H1 (cell line): ENCODE measurements at regions not wholly inside any gene's neighbourhood (a gene's known extent, or its start where the extent isn't known, plus 50 kb on each side); places are given as distances from the start of the nearest gene placed in this dataset.

ENCODE experiments used
- CTCF ChIA-PET: fragments of 300-600 bp; sonication (Branson Sonifier 250); formaldehyde crosslinking; loops from one replicate; lab custom pipeline; 2021; ENCODE audit not compliant: partially characterized antibody; lab: Charles Lee
- POLR2A ChIA-PET: fragments of 300-600 bp; sonication (Branson Sonifier 250); formaldehyde crosslinking; loops from one replicate; lab custom pipeline; 2021; ENCODE audit warnings: inconsistent platforms; ENCODE audit not compliant: partially characterized antibody; lab: Charles Lee
- DNase-seq, 2 experiments: peaks; one replicate each; pipeline versions ENCODE4 v3.0.0 to v3.0.0-alpha.2; 2010 to 2022; ENCODE audit warnings: low spot score in 2 of 2, low read depth in 1 of 2, mixed read lengths in 1 of 2
- FAIRE-seq: peaks from 2 replicates; lab custom pipeline; 2011; peaks lifted over from hg19 to GRCh38; lab: Jason Lieb, UNC
- H2AFZ ChIP-seq: 2 replicates; pipeline ENCODE4 v1.8.1; 2012; ENCODE audit warnings: low read length, inconsistent platforms
- H2AK5ac ChIP-seq: 2 replicates; pipeline ENCODE4 v1.6.1; 2013; ENCODE audit warnings: low read depth, low read length
- H2BK120ac ChIP-seq: replicated peaks from 2 replicates; pipeline ENCODE3; 2013; ENCODE audit warnings: low read depth, low read length, inconsistent platforms
- H2BK12ac ChIP-seq: 2 replicates; pipeline ENCODE4 v1.6.1; 2013; ENCODE audit warnings: low read depth, low read length
- H2BK15ac ChIP-seq: 2 replicates; pipeline ENCODE4 v1.6.1; 2013; ENCODE audit warnings: low read length
- H2BK20ac ChIP-seq: 2 replicates; pipeline ENCODE4 v1.6.1; 2013; ENCODE audit warnings: low read length
- H2BK5ac ChIP-seq: 2 replicates; pipeline ENCODE4 v1.6.1; 2013; ENCODE audit warnings: low read depth, low read length
- H3K14ac ChIP-seq: 2 replicates; pipeline ENCODE4 v1.6.1; 2013; ENCODE audit warnings: inconsistent platforms; ENCODE audit not compliant: insufficient read length
- H3K18ac ChIP-seq: 2 replicates; pipeline ENCODE4 v1.6.1; 2013; ENCODE audit warnings: low read length; ENCODE audit errors: extremely low read depth
- H3K23ac ChIP-seq: 2 replicates; pipeline ENCODE4 v1.6.1; 2013; ENCODE audit warnings: inconsistent platforms; ENCODE audit not compliant: insufficient read length
- H3K23me2 ChIP-seq: 2 replicates; pipeline ENCODE4 v1.6.1; 2013; ENCODE audit warnings: low read depth, low read length
- H3K27ac ChIP-seq: 2 replicates; pipeline ENCODE4 v1.6.1; 2011; ENCODE audit warnings: low read depth, low read length, inconsistent platforms
- H3K27me3 ChIP-seq, 4 experiments: replicated peaks in 1 of 4; 1 replicate in 1 of 4; 2 replicates in 3 of 4; pipeline versions ENCODE4 v1.6.1 to v1.8.1; 2011 to 2013; ENCODE audit warnings: low read length in 3 of 4, mild to moderate bottlenecking in 3 of 4, inconsistent platforms in 2 of 4, mixed read lengths in 2 of 4, moderate library complexity in 1 of 4; ENCODE audit not compliant: control insufficient read depth in 3 of 4, insufficient read depth in 3 of 4; ENCODE audit errors: extremely low read depth in 1 of 4
- H3K36me3 ChIP-seq, 4 experiments: 2 replicates each; pipeline versions ENCODE4 v1.6.1 to v1.8.1; 2011 to 2013; ENCODE audit warnings: mild to moderate bottlenecking in 4 of 4, low read length in 3 of 4, moderate library complexity in 2 of 4, control low read depth in 1 of 4, inconsistent platforms in 1 of 4; ENCODE audit not compliant: insufficient read depth in 4 of 4, control insufficient read depth in 2 of 4
- H3K4ac ChIP-seq: replicated peaks from 2 replicates; pipeline ENCODE3; 2013; ENCODE audit warnings: low read length, low read depth, mixed read lengths, inconsistent platforms; ENCODE audit not compliant: insufficient read length
- H3K4me1 ChIP-seq, 4 experiments: replicated peaks in 1 of 4; 1 replicate in 1 of 4; 2 replicates in 3 of 4; pipeline versions ENCODE4 v1.6.1 to v1.8.1; 2011 to 2013; ENCODE audit warnings: low read length in 3 of 4, inconsistent platforms in 2 of 4, mixed read lengths in 1 of 4; ENCODE audit not compliant: insufficient read depth in 4 of 4, control insufficient read depth in 3 of 4
- H3K4me2 ChIP-seq, 2 experiments: 2 replicates each; pipeline versions ENCODE4 v1.6.1 to v1.8.1; 2011 to 2013; ENCODE audit warnings: low read depth in 2 of 2, low read length in 2 of 2, control low read depth in 1 of 2, inconsistent platforms in 1 of 2, mild to moderate bottlenecking in 1 of 2; ENCODE audit not compliant: insufficient read depth in 1 of 2
- H3K4me3 ChIP-seq, 4 experiments: fragments of 200-600, 300-600 bp in 1 of 4; sonication (generic), shearing (Covaris generic), sonication (Bioruptor Twin) in 1 of 4; 2 replicates each; pipeline versions ENCODE4 v1.5.1 to v1.8.1; 2011 to 2016; ENCODE audit warnings: low read length in 4 of 4, low read depth in 3 of 4, control low read depth in 2 of 4, inconsistent platforms in 2 of 4, mild to moderate bottlenecking in 2 of 4, mixed read lengths in 1 of 4, moderate library complexity in 1 of 4; ENCODE audit not compliant: insufficient read depth in 2 of 4; ENCODE audit errors: extremely low read depth in 1 of 4
- H3K56ac ChIP-seq: replicated peaks from 2 replicates; pipeline ENCODE3; 2013; ENCODE audit warnings: low read depth, mild to moderate bottlenecking, mixed read lengths, low read length, inconsistent platforms; ENCODE audit not compliant: insufficient read length
- H3K79me1 ChIP-seq: 2 replicates; pipeline ENCODE4 v1.6.1; 2013; ENCODE audit warnings: low read depth, low read length, control low read depth
- H3K79me2 ChIP-seq, 2 experiments: 2 replicates each; pipeline versions ENCODE4 v1.6.1 to v1.8.1; 2012 to 2013; ENCODE audit warnings: low read length in 2 of 2, mild to moderate bottlenecking in 2 of 2, inconsistent platforms in 1 of 2; ENCODE audit not compliant: insufficient read depth in 2 of 2, control insufficient read depth in 1 of 2
- H3K9ac ChIP-seq, 4 experiments: replicated peaks in 1 of 4; 1 replicate in 1 of 4; 2 replicates in 3 of 4; pipeline versions ENCODE4 v1.6.1 to v1.8.1; 2011 to 2013; ENCODE audit warnings: low read depth in 3 of 4, low read length in 3 of 4, control low read depth in 2 of 4, mild to moderate bottlenecking in 2 of 4, moderate library complexity in 2 of 4, inconsistent platforms in 1 of 4; ENCODE audit errors: extremely low read depth in 1 of 4
- H3K9me3 ChIP-seq, 2 experiments: 2 replicates each; pipeline versions ENCODE4 v1.6.1 to v1.8.1; 2012 to 2013; ENCODE audit warnings: mild to moderate bottlenecking in 2 of 2, moderate library complexity in 2 of 2, control low read depth in 1 of 2, inconsistent platforms in 1 of 2, low read depth in 1 of 2, low read length in 1 of 2, mixed read lengths in 1 of 2; ENCODE audit not compliant: insufficient read depth in 2 of 2
- H4K20me1 ChIP-seq, 2 experiments: replicated peaks in 1 of 2; 2 replicates each; pipeline versions ENCODE3 to v1.8.1; 2011 to 2013; ENCODE audit warnings: inconsistent platforms in 2 of 2, low read length in 2 of 2, mild to moderate bottlenecking in 1 of 2; ENCODE audit not compliant: insufficient read depth in 2 of 2, control insufficient read depth in 1 of 2
- H4K5ac ChIP-seq: 2 replicates; pipeline ENCODE4 v1.6.1; 2013; ENCODE audit warnings: low read length, low read depth, mixed read lengths, inconsistent platforms; ENCODE audit not compliant: insufficient read length
- H4K8ac ChIP-seq: 2 replicates; pipeline ENCODE4 v1.8.0; 2013; ENCODE audit warnings: mild to moderate bottlenecking, moderate library complexity, low read length, inconsistent platforms; ENCODE audit not compliant: insufficient read depth; ENCODE audit errors: extremely low read depth
- H4K91ac ChIP-seq: replicated peaks from 2 replicates; pipeline ENCODE3; 2013; ENCODE audit warnings: low read length, mixed read lengths, inconsistent platforms; ENCODE audit not compliant: insufficient read length
- BRCA1 ChIP-seq: IDR thresholded peaks from 2 replicates; pipeline ENCODE4 v1.6.1; 2012; ENCODE audit warnings: low read depth, low read length, improper control_type of control experiment
- CBX5 ChIP-seq: fragments of 300-800, 300-1000 bp; sonication (generic); IDR thresholded peaks from 2 replicates; pipeline ENCODE4 v1.7.1; 2016; ENCODE audit warnings: antibody characterized with exemption, low read length, low read depth
- CHD2 ChIP-seq: IDR thresholded peaks from 2 replicates; pipeline ENCODE4 v1.6.1; 2012; ENCODE audit warnings: low read length, improper control_type of control experiment
- E2F6 ChIP-seq: IDR thresholded peaks from 2 replicates; pipeline ENCODE4 v1.6.1; 2012; ENCODE audit warnings: inconsistent platforms
- FOSL1 ChIP-seq: IDR thresholded peaks from 2 replicates; pipeline ENCODE4 v1.6.1; 2011; ENCODE audit warnings: mild to moderate bottlenecking, low read depth, low read length, moderate library complexity; ENCODE audit not compliant: insufficient read depth
- KDM1A ChIP-seq: fragments of 200-600, 300-600 bp; sonication (generic); IDR thresholded peaks from 2 replicates; pipeline ENCODE4 v1.7.1; 2016; ENCODE audit warnings: mild to moderate bottlenecking, low read length, borderline replicate concordance
- MAX ChIP-seq: IDR thresholded peaks from 2 replicates; pipeline ENCODE4 v1.6.1; 2012; ENCODE audit warnings: inconsistent platforms
- NANOG ChIP-seq: IDR thresholded peaks from 2 replicates; pipeline ENCODE4 v1.6.1; 2011; ENCODE audit warnings: low read length, low read depth, mild to moderate bottlenecking, inconsistent platforms; ENCODE audit not compliant: insufficient read depth, poor library complexity, severe bottlenecking
- RFX5 ChIP-seq: IDR thresholded peaks from 2 replicates; pipeline ENCODE4 v1.6.1; 2011; ENCODE audit warnings: low read depth, low read length, improper control_type of control experiment, borderline replicate concordance
- SAP30 ChIP-seq: fragments of 300-600 bp; sonication (generic); IDR thresholded peaks from 2 replicates; pipeline ENCODE4 v1.7.1; 2012; ENCODE audit warnings: low read length, moderate library complexity, mild to moderate bottlenecking, inconsistent platforms; ENCODE audit not compliant: insufficient read depth, insufficient replicate concordance
- SP4 ChIP-seq: IDR thresholded peaks from 2 replicates; pipeline ENCODE4 v1.6.1; 2012; ENCODE audit warnings: low read length, inconsistent platforms
- SUZ12 ChIP-seq: fragments of 200-600 bp; sonication (generic); IDR thresholded peaks from 2 replicates; pipeline ENCODE4 v1.6.1; 2012; ENCODE audit warnings: mild to moderate bottlenecking, inconsistent platforms, low read length, moderate library complexity, mixed read lengths
- TEAD4 ChIP-seq: IDR thresholded peaks from 2 replicates; pipeline ENCODE4 v1.6.1; 2012; ENCODE audit warnings: low read depth, low read length, inconsistent platforms, mixed read lengths
- YY1 ChIP-seq: IDR thresholded peaks from 2 replicates; pipeline ENCODE4 v1.6.1; 2011; ENCODE audit warnings: low read depth, mild to moderate bottlenecking, low read length
- WGBS, 2 experiments: shearing (Covaris generic) in 1 of 2; methylation state at CpG; one replicate each; pipeline versions ENCODE4 v1.1.6 to v1.1.7; 2013 to 2015; ENCODE audit warnings: low lambda C conversion rate in 2 of 2, mixed read lengths in 2 of 2, inconsistent platforms in 1 of 2, low coverage in 1 of 2, missing lambda C conversion rate in 1 of 2; ENCODE audit not compliant: insufficient replicate concordance in 2 of 2, insufficient coverage in 1 of 2, insufficient read length in 1 of 2; ENCODE audit errors: extremely low coverage in 1 of 2, missing lambda C conversion rate in 1 of 2; 5-methylcytosine and 5-hydroxymethylcytosine counted together

GRCh38 chr12:29970501-29970900, 186.8 kb upstream of the TMTC1 start:
- Histone ChIP-seq H3K18ac (no peak overlapping the region), H3K4ac (no peak overlapping the region), H4K91ac (no peak overlapping the region), H3K4me3 (no peak overlapping the region), H3K27ac (no peak overlapping the region), H3K9me3 (no peaks in the 10 kb centered on the region), H3K79me2 (no peaks in the 10 kb centered on the region), H3K14ac (no peak overlapping the region), H4K20me1 (no peaks in the 10 kb centered on the region), H2AFZ (no peak overlapping the region), H2BK20ac (no peak overlapping the region), H2BK5ac (no peak overlapping the region), H3K9ac (no peak overlapping the region), H3K36me3 (no peaks in the 10 kb centered on the region), H3K23me2 (no peaks in the 10 kb centered on the region), H3K79me1 (no peaks in the 10 kb centered on the region), H3K23ac (no peak overlapping the region), H2AK5ac (no peak overlapping the region), H3K56ac (no peak overlapping the region), H3K27me3 (peaks cover 0 to 1% (median 0%) of the 10 kb centered on the region in 4 experiments; a peak in 1 of 7 replicates), H4K5ac (no peak overlapping the region), H2BK12ac (no peak overlapping the region), H2BK120ac (no peak overlapping the region), H3K4me2 (no peak overlapping the region), H3K4me1 (no peaks in the 10 kb centered on the region), H2BK15ac (no peak overlapping the region), H4K8ac (no peak overlapping the region)
- POLR2A ChIA-PET, result no interaction called here
- no peak for DNase-seq
- no peak for FAIRE-seq
- CTCF ChIA-PET, result interaction anchor here (0.8 to 1.3 kb wide), 2 partner anchors 10 to 26 kb away, joined by 4 read pairs; no protein-coding TSS in a partner anchor
- 94% methylated on average over 3 of the region's 3 CpGs; no CpG with 5 or more reads in 1 of the 2 experiments for WGBS, 2 experiments
- no peak for TF ChIP-seq CBX5
- no peak for TF ChIP-seq FOSL1
- TF ChIP-seq CHD2, result no peak
- no peak for TF ChIP-seq MAX
- no peak for TF ChIP-seq TEAD4
- TF ChIP-seq E2F6, result no peak
- TF ChIP-seq SAP30, result no peak
- no peak for TF ChIP-seq SUZ12
- no peak for TF ChIP-seq NANOG
- TF ChIP-seq RFX5, result no peak
- TF ChIP-seq KDM1A, result no peak
- no peak for TF ChIP-seq BRCA1
- TF ChIP-seq YY1, result no peak
- TF ChIP-seq SP4, result no peak
